Activated T-cell treated with anti-CD3 and anti-CD28 coated beads for 24 hours (primary cell): ENCODE measurements at regions not wholly inside any gene's neighbourhood (a gene's known extent, or its start where the extent isn't known, plus 50 kb on each side); places are given as distances from the start of the nearest gene placed in this dataset.

Experiments
- DNase-seq: peaks from one replicate; pipeline ENCODE4 v3.0.0-alpha.2; 2020; ENCODE audit warnings: low read depth

- no peak for DNase-seq
These were observed 328.7 kb upstream of the ATP11B start for GRCh38 chr3:182464513-182465145.

DNA sequence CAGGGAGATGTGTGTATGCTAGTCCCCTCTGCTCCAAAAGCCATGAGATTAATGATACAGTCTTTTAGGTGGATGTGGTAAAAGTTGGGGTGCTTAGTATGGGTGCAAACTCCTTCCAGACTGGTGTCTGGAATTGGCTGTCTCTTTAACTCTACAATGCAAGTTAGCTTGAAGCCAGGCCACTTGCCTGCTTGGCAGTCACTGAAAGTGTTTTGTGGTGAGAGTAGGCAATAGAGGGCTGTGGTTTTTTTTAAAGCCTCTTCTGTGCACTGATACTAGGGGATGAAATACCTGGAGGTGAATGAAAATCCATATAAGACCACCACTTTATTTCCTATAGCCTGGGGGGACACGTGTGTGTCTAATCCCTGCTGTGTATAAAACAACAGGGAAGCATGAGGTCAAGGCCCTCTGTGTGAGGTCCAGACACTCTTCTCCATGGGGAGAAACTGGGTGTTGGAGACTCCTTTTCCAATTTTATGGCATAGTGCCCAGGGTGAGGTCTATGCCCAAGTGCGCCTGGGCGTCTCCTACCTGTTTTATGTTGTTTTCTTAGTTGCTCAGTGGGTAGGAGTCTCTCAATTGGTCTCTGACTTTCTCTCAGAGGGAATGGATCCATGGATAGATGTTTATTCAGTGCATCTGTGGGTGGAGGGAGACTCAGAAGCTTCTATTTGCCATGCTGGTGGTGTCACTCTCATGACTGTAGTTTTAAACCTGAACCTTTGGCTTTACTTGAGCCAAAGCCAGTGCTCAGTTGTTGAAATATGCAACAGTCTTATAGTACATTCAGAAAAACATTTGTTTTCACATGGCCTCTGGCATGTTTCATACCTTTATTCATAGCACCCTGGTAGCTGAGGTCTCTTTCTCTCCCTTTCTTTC lies 327.8 kb upstream of the ATP11B start:
- DNase-seq, result no peak

- no peak for DNase-seq
These were observed 324.2 kb upstream of the ATP11B start for GRCh38 chr3:182469086-182469485.

GRCh38 chr3:182470187-182470586 lies 323.1 kb upstream of the ATP11B start:
- DNase-seq, result no peak

DNA sequence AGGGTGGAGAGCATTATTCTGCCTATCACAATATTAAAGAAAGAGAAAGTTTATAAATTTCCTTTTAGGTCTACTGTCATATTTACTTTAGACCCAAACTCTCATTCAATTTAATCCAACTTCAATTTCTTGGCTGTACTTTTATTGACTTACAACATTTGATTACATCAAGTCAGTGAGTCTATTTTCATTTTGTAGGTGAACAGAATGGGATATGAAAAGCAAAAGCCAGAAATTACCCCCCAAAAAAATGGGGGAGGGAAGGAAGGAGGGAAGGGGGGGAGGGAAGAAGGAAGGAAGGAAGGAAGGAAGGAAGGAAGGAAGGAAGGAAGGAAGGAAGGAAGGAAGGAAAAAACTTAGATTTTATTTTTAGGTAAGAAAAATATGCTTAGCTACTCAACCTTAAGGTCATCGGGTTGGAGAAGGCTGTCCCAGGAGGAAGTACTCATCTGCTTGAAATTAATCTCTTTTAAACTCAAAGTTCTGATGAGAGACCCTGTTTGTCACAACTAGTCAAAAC lies 320.1 kb upstream of the ATP11B start:
- DNase-seq, result no peak

DNA sequence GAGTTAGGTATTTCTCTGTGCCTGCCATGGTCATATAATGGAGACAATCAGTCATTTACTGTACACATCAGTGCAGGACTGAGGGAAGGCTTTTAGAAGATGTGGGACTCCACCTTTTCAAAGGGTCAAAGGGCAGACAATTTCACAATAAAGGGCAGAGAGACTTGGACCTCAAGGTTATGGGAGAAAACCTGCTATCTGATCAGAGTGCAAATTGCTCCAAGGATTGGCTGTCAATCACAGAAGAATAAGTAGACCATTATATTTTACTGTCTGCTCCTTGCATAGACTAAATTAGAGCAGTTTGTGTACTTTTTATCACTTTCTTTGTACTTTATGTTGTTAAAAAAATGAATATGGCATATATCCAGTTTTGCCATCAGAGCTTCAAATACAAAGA lies 314.9 kb upstream of the ATP11B start:
- no peak for DNase-seq

GRCh38 chr3:182479419-182480336 lies 313.6 kb upstream of the ATP11B start:
- DNase-seq, result no peak

GRCh38 chr3:182482705-182483104 lies 310.6 kb upstream of the ATP11B start:
- DNase-seq, result no peak

DNA sequence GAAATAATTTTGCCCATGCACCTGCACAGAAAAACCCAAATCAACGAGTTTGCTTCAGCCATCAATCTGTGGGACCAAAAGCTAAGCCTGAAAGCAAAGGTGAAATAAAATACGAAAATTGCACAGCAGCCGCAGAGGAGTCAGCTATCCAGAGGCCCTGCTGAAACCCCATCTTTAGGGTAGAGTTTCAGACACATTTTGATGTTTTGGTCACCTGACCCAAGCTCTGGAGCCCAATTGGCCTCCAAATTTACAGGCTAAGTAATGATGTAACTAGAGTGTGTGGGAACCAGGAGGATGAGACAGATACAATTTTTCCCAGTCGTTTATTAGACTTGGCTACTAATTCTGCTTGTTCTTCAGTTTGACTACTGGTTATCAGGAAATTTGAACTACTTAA lies 308.6 kb upstream of the ATP11B start:
- DNase-seq, result no peak

- no peak for DNase-seq
These were observed 308.0 kb upstream of the ATP11B start for GRCh38 chr3:182485301-182485700.

- no peak for DNase-seq
These were observed 306.8 kb upstream of the ATP11B start for GRCh38 chr3:182486463-182486862.

DNA sequence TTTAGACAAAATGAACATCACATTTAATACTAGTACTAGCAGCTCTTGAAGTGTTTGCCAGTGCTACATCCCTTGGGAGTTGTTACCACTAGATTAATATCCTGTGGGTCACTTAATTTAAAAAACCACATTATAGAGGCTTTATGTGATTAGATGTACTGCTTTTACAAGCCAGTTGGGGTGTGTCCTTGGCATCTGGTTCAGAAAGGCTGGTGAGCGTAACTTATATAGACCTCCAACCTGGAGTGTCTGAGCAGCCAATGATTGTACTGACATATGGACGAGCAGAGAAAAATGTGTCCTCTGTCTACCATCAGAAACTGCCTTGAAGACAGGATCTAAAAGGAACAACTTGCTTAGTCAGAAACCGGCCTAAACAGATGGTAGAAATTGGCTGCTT lies 306.2 kb upstream of the ATP11B start:
- DNase-seq, result no peak

DNA sequence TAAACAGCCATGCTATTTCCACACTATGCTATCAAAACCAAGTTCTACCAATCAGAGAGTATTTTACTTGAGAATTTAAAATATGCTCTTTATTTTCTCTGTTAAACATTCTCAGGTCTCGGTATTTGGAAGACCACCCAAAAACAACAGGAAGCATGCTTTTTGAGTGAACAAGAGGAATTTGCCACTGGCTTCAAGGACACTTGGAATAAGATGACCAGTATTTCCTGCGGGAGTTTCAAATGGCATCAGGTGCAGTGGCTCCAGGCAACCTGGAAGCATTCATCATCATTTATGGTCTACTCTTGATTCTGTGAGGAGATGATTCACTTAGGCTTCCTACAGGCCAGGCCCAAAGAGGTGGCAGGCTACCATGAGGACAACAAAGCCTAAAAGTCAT lies 305.7 kb upstream of the ATP11B start:
- no peak for DNase-seq

- DNase-seq, result no peak
These were observed 302.5 kb upstream of the ATP11B start for GRCh38 chr3:182490596-182491491.

DNA sequence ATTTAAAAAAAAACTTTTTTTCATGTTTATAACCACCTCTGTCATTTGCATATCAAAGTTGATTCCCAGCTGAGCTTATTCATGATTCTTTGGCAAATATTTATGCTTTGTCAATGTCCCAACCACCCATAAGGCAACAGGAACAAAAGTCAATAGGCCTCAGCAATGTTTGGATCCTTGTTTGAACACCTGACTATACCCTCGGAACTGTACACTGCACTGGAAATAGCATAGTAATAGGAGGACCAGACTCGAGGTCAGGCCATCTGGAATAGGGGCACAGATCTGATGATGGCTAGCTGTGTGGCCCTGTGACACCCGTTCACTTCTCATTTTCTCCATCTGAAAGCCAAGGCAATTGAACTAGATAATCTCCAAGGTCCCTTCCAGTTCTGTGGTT lies 301.7 kb upstream of the ATP11B start:
- DNase-seq, result no peak

DNA sequence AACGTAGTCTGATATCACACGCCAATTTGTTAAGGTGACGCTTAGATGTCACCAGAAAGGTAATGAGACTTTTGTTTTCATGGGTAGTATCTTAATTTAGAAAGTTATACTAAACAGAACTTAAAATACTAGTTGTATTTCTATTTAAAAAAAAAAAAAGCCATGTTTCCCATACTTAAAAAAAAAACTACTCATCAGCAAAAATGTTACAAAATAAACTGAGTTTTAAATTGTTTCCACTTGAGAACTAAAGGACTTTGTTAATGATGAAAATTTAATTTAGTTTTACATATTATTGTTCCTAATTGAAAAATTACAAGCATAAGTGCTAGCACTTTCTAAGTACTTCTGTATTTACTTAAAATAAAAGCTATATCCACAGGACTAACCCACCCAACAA lies 300.8 kb upstream of the ATP11B start:
- DNase-seq, result no peak

GRCh38 chr3:182500289-182500688 lies 293.0 kb upstream of the ATP11B start:
- DNase-seq, result no peak

DNA sequence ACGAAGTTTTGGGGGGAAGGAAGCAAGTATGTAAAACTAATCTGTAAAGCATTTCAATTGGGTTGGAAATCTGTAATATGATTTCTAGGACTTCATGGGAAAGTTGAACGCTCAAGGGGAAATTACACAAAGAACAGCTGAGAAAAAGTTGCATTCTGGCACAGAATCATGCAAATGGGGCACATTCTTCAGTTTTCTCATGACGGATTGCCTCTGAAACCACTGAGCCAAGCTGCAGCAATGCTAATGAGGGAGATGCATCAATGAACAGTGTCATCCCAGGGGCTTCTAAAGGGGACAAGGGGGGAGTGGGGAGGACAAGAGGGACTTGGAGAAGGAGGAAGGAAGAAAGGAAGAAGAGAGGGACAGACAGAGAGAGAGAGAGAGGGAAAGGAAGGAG lies 291.4 kb upstream of the ATP11B start:
- DNase-seq, result no peak

GRCh38 chr3:182503401-182503800 lies 289.9 kb upstream of the ATP11B start:
- no peak for DNase-seq

GRCh38 chr3:182508919-182509711 lies 284.2 kb upstream of the ATP11B start:
- no peak for DNase-seq
